Suprapubic skin (tissue), 4 donors: ENCODE measurements at regions not wholly inside any gene's neighbourhood (a gene's known extent, or its start where the extent isn't known, plus 50 kb on each side); places are given as distances from the start of the nearest gene placed in this dataset.

Source experiments
- CTCF ChIP-seq, 2 donors: fragments of 200-600 bp in 1 of 2; fragments of 450-650 bp in 1 of 2; sonication (generic) in 1 of 2; IDR thresholded peaks; one replicate each; pipeline ENCODE4 v1.5.1; 2016 to 2019; ENCODE audit warnings: antibody characterized with exemption in 2 of 2, mild to moderate bottlenecking in 1 of 2, moderate library complexity in 1 of 2
- EP300 ChIP-seq: sonication (generic); formaldehyde crosslinking; IDR thresholded peaks from one replicate; pipeline ENCODE4 v1.6.1; 2017; ENCODE audit warnings: antibody characterized with exemption
- POLR2A ChIP-seq, 2 donors: fragments of 450-650 bp; IDR thresholded peaks; one replicate each; pipeline ENCODE4 v1.6.1; 2017; ENCODE audit warnings: antibody characterized with exemption in 2 of 2, mild to moderate bottlenecking in 2 of 2, moderate library complexity in 2 of 2
- POLR2AphosphoS5 ChIP-seq, 3 donors: sonication (generic); formaldehyde crosslinking; IDR thresholded peaks; one replicate each; pipeline ENCODE4 v1.6.1; 2017; ENCODE audit warnings: antibody characterized with exemption in 3 of 3

- no peak for TF ChIP-seq CTCF (IDR thresholded peaks at IDR 0.05)
- no peak for TF ChIP-seq POLR2A (IDR thresholded peaks at IDR 0.05)
- TF ChIP-seq EP300, result no peak
- no peak for TF ChIP-seq POLR2AphosphoS5 (IDR thresholded peaks at IDR 0.05)
These were observed 289.4 kb downstream of the RNF144B start for GRCh38 chr6:18676548-18676947.
